ENCODE measurements at regions not wholly inside any gene's neighbourhood (a gene's known extent, or its start where the extent isn't known, plus 50 kb on each side); places are given as distances from the start of the nearest gene placed in this dataset.

DNA sequence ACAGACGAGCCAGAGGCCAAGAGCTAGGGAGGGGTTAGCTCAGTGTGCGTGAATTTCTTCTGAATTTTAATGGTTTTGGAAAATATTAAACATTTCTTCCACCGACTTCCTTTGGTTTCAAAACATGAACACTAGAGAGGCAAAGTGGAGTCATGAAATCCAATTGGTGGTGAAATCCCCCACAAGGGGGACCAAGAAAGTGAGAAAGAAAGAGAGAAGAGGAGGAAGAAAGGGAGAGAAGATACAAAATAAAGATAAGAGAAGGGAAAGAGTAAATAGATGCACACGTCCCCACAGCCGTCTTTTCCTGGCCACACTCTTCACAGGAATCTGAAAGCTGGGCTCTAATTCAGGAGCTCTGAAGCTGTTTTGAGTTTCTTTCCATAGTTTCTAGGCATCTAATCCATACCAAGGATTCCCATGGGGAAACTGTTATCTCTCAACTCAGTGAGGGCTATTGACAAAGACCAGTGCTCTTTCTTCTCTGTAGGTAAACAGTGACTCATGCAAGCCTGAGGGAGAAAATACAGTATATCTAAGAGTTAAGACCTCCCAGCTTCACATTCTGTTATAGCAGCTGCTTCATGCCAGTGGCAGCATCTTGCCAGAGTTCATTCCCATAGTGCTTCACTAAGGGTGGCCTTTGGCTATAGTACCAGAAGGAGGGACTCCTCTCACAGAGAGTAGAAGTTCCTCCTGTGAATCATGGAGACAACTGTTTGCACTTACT is 115.8 kb upstream of the LIFR start:
- TF ChIP-seq, protein P1, sequence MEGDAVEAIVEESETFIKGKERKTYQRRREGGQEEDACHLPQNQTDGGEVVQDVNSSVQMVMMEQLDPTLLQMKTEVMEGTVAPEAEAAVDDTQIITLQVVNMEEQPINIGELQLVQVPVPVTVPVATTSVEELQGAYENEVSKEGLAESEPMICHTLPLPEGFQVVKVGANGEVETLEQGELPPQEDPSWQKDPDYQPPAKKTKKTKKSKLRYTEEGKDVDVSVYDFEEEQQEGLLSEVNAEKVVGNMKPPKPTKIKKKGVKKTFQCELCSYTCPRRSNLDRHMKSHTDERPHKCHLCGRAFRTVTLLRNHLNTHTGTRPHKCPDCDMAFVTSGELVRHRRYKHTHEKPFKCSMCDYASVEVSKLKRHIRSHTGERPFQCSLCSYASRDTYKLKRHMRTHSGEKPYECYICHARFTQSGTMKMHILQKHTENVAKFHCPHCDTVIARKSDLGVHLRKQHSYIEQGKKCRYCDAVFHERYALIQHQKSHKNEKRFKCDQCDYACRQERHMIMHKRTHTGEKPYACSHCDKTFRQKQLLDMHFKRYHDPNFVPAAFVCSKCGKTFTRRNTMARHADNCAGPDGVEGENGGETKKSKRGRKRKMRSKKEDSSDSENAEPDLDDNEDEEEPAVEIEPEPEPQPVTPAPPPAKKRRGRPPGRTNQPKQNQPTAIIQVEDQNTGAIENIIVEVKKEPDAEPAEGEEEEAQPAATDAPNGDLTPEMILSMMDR (IDR thresholded peaks at IDR 0.05) = no peak
- no peak for TF ChIP-seq ZFX (IDR thresholded peaks at IDR 0.05; ENCODE audit: borderline replicate concordance)
